Parathyroid adenoma (tissue), 2 donors: ENCODE measurements at regions not wholly inside any gene's neighbourhood (a gene's known extent, or its start where the extent isn't known, plus 50 kb on each side); places are given as distances from the start of the nearest gene placed in this dataset.

Experiments used
- H2AFZ ChIP-seq: fragments of 300-600 bp; sonication (generic); one replicate; pipeline ENCODE4 v1.7.0; 2017; ENCODE audit warnings: antibody characterized with exemption, mild to moderate bottlenecking
- H3K27ac ChIP-seq: fragments of 300-600 bp; sonication (generic); one replicate; pipeline ENCODE4 v1.7.0; 2017
- H3K27me3 ChIP-seq: fragments of 300-600 bp; sonication (generic); one replicate; pipeline ENCODE4 v1.7.0; 2017; ENCODE audit warnings: low read length; ENCODE audit not compliant: control insufficient read depth, insufficient read depth
- H3K36me3 ChIP-seq: fragments of 300-600 bp; sonication (generic); one replicate; pipeline ENCODE4 v1.7.0; 2017; ENCODE audit warnings: low read length; ENCODE audit not compliant: control insufficient read depth, insufficient read depth
- H3K4me1 ChIP-seq: fragments of 300-600 bp; sonication (generic); one replicate; pipeline ENCODE4 v1.7.0; 2017; ENCODE audit warnings: control low read depth
- H3K4me2 ChIP-seq: fragments of 300-600 bp; sonication (generic); one replicate; pipeline ENCODE4 v1.7.0; 2017; ENCODE audit warnings: low read length
- H3K4me3 ChIP-seq: fragments of 300-600 bp; sonication (generic); one replicate; pipeline ENCODE4 v1.7.0; 2017; ENCODE audit warnings: low read depth, low read length
- H3K79me2 ChIP-seq: fragments of 300-600 bp; sonication (generic); one replicate; pipeline ENCODE4 v1.7.0; 2017; ENCODE audit warnings: control low read depth
- H3K9ac ChIP-seq: fragments of 300-600 bp; sonication (generic); one replicate; pipeline ENCODE4 v1.7.0; 2017; ENCODE audit warnings: mild to moderate bottlenecking
- H3K9me3 ChIP-seq: fragments of 300-600 bp; sonication (generic); one replicate; pipeline ENCODE4 v1.7.0; 2017; ENCODE audit warnings: low read length; ENCODE audit not compliant: control insufficient read depth
- CTCF ChIP-seq: fragments of 300-600 bp; sonication (generic); IDR thresholded peaks from one replicate; pipeline ENCODE4 v1.7.0; 2017; ENCODE audit warnings: antibody characterized with exemption, mild to moderate bottlenecking
- donor health status: primary hyperparathyroidism.

DNA sequence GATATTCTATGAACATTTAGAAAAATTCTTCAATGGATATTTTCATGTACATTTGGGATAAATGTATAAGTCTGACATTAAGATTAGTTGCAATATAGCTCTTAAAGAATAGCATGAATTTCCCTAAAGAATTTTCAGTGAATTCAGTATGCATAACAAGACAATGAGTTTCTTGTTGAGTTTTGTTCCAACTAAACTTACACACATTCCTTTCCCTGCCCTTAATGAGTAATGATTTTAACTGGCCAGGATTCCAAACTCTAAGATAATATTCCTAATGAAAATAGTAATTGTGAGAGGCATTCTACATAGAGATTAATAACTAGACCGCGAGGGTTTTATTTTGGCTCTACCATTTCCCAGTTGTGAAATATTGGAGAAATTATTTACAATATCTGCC, 390.3 kb upstream of the GALNT5 start:
- Histone ChIP-seq H3K4me3 (no peak overlapping the region), H3K4me2 (no peak overlapping the region), H3K4me1 (no peaks in the 10 kb centered on the region), H3K79me2 (no peaks in the 10 kb centered on the region), H2AFZ (no peak overlapping the region), H3K27me3 (no peaks in the 10 kb centered on the region), H3K36me3 (no peaks in the 10 kb centered on the region), H3K9me3 (no peaks in the 10 kb centered on the region), H3K27ac (no peak overlapping the region), H3K9ac (no peak overlapping the region)
- no peak for TF ChIP-seq CTCF

- TF ChIP-seq CTCF: no peak
- no peak overlapping the region for H3K9ac ChIP-seq
- no peak overlapping the region for H3K4me3 ChIP-seq
- no peaks in the 10 kb centered on the region for H3K9me3 ChIP-seq
- H3K36me3 ChIP-seq: no peaks in the 10 kb centered on the region
- no peaks in the 10 kb centered on the region for H3K27me3 ChIP-seq
- H3K27ac ChIP-seq: no peak overlapping the region
- H3K79me2 ChIP-seq: no peaks in the 10 kb centered on the region
- H3K4me1 ChIP-seq: no peaks in the 10 kb centered on the region
- H3K4me2 ChIP-seq: no peak overlapping the region
- no peak overlapping the region for H2AFZ ChIP-seq
Observed at GRCh38 chr2:156874707-156875106, 382.8 kb upstream of the GALNT5 start.

- Histone ChIP-seq H3K9ac (no peak overlapping the region), H3K4me2 (no peak overlapping the region), H2AFZ (no peak overlapping the region), H3K9me3 (no peaks in the 10 kb centered on the region), H3K79me2 (no peaks in the 10 kb centered on the region), H3K4me1 (no peaks in the 10 kb centered on the region), H3K27ac (no peak overlapping the region), H3K36me3 (no peaks in the 10 kb centered on the region), H3K27me3 (no peaks in the 10 kb centered on the region), H3K4me3 (no peak overlapping the region)
- TF ChIP-seq CTCF: no peak
Observed at GRCh38 chr2:156883804-156884203, 373.7 kb upstream of the GALNT5 start.

- no peaks in the 10 kb centered on the region for H3K36me3 ChIP-seq
- no peaks in the 10 kb centered on the region for H3K4me1 ChIP-seq
- TF ChIP-seq CTCF: no peak
- no peak overlapping the region for H2AFZ ChIP-seq
- H3K27me3 ChIP-seq: no peaks in the 10 kb centered on the region
- no peaks in the 10 kb centered on the region for H3K9me3 ChIP-seq
- no peak overlapping the region for H3K9ac ChIP-seq
- no peak overlapping the region for H3K4me2 ChIP-seq
- no peaks in the 10 kb centered on the region for H3K79me2 ChIP-seq
- no peak overlapping the region for H3K4me3 ChIP-seq
- H3K27ac ChIP-seq: no peak overlapping the region
Observed at GRCh38 chr2:156884216-156884615, 373.3 kb upstream of the GALNT5 start.

GRCh38 chr2:156890529-156891148, 366.9 kb upstream of the GALNT5 start:
- H3K27me3 ChIP-seq: no peaks in the 10 kb centered on the region
- no peaks in the 10 kb centered on the region for H3K79me2 ChIP-seq
- H2AFZ ChIP-seq: no peak overlapping the region
- no peaks in the 10 kb centered on the region for H3K9me3 ChIP-seq
- H3K9ac ChIP-seq: no peak overlapping the region
- no peak overlapping the region for H3K4me2 ChIP-seq
- peaks cover 3% of the 10 kb centered on the region for H3K4me1 ChIP-seq
- no peak overlapping the region for H3K27ac ChIP-seq
- H3K36me3 ChIP-seq: no peaks in the 10 kb centered on the region
- H3K4me3 ChIP-seq: no peak overlapping the region
- no peak for TF ChIP-seq CTCF
